IMR-90 (cell line): ENCODE measurements at regions not wholly inside any gene's neighbourhood (a gene's known extent, or its start where the extent isn't known, plus 50 kb on each side); places are given as distances from the start of the nearest gene placed in this dataset.

Experiments
- ATAC-seq: fragments of 200-7000 bp; cut with Tn5 transposase; 2 replicates; pipeline ENCODE4 v1.9.1; 2020; ENCODE audit warnings: low read depth, mild to moderate bottlenecking, moderate library complexity
- BruUV-seq: library from RNA; stranded (reverse); fragments of 400-500 nt; replicated peaks from 2 replicates; lab custom pipeline; 2021; lab: Mats Ljungman, UMichigan
- CTCF ChIA-PET: fragments of 300-600 bp; formaldehyde crosslinking; extraction: SDS; loops from one replicate; lab custom pipeline; 2021; ENCODE audit warnings: antibody characterized with exemption; lab: Yijun Ruan, JAX
- POLR2A ChIA-PET: fragments of 300-600 bp; sonication (Branson Sonifier 250); formaldehyde crosslinking; loops from one replicate; lab custom pipeline; 2022; ENCODE audit warnings: antibody characterized with exemption; ENCODE audit not compliant: unreplicated experiment; lab: Charles Lee
- DNase-seq: peaks from one replicate; pipeline ENCODE4 v3.0.0; 2013
- H2AFZ ChIP-seq: replicated peaks from 2 replicates; pipeline ENCODE3; 2013; ENCODE audit warnings: low read length, mild to moderate bottlenecking; ENCODE audit not compliant: poor library complexity
- H2AK5ac ChIP-seq: 2 replicates; pipeline ENCODE4 v1.6.1; 2013; ENCODE audit warnings: low read depth, low read length, inconsistent platforms
- H2AK9ac ChIP-seq: replicated peaks from 2 replicates; pipeline ENCODE3; 2013; ENCODE audit warnings: mild to moderate bottlenecking, low read depth, low read length, moderate library complexity; ENCODE audit not compliant: poor library complexity
- H2BK120ac ChIP-seq: 2 replicates; pipeline ENCODE4 v1.6.1; 2013; ENCODE audit warnings: low read depth, low read length, inconsistent platforms
- H2BK15ac ChIP-seq: 3 replicates; pipeline ENCODE4 v1.6.1; 2013; ENCODE audit warnings: low read depth, low read length, inconsistent platforms
- H2BK20ac ChIP-seq: 2 replicates; pipeline ENCODE4 v1.6.1; 2013; ENCODE audit warnings: low read depth, mild to moderate bottlenecking, inconsistent platforms, low read length, moderate library complexity
- H2BK5ac ChIP-seq: 2 replicates; pipeline ENCODE4 v1.6.1; 2013; ENCODE audit warnings: mild to moderate bottlenecking, low read depth, low read length, inconsistent platforms; ENCODE audit not compliant: poor library complexity, severe bottlenecking
- H3K14ac ChIP-seq: replicated peaks from 2 replicates; pipeline ENCODE4 v1.6.1; 2013; ENCODE audit warnings: low read depth, low read length, inconsistent platforms
- H3K18ac ChIP-seq: 2 replicates; pipeline ENCODE4 v1.6.1; 2013; ENCODE audit warnings: low read depth, low read length, control low read depth
- H3K23ac ChIP-seq: 2 replicates; pipeline ENCODE4 v1.6.1; 2013; ENCODE audit warnings: low read depth, low read length, inconsistent platforms
- H3K27ac ChIP-seq: 2 replicates; pipeline ENCODE4 v1.5.1; 2013; ENCODE audit warnings: mild to moderate bottlenecking, control low read depth, low read length; ENCODE audit not compliant: insufficient read depth
- H3K27me3 ChIP-seq: 2 replicates; pipeline ENCODE4 v1.6.1; 2013; ENCODE audit warnings: low read length; ENCODE audit not compliant: control insufficient read depth, insufficient read depth
- H3K36me3 ChIP-seq: 2 replicates; pipeline ENCODE4 v1.6.1; 2013; ENCODE audit warnings: low read length, mixed read lengths; ENCODE audit not compliant: control insufficient read depth, insufficient read depth
- H3K4ac ChIP-seq: 2 replicates; pipeline ENCODE4 v1.6.1; 2013; ENCODE audit warnings: low read depth, low read length, inconsistent platforms
- H3K4me1 ChIP-seq: 2 replicates; pipeline ENCODE4 v1.6.1; 2013; ENCODE audit warnings: low read length, mixed read lengths; ENCODE audit not compliant: control insufficient read depth, insufficient read depth
- H3K4me2 ChIP-seq: 2 replicates; pipeline ENCODE4 v1.6.1; 2013; ENCODE audit warnings: low read depth, mild to moderate bottlenecking, control low read depth, low read length, moderate library complexity
- H3K4me3 ChIP-seq: 2 replicates; pipeline ENCODE4 v1.5.1; 2013; ENCODE audit warnings: low read depth, mild to moderate bottlenecking, control low read depth, low read length, moderate library complexity; ENCODE audit not compliant: insufficient read depth
- H3K56ac ChIP-seq: 2 replicates; pipeline ENCODE4 v1.6.1; 2013; ENCODE audit warnings: low read length, inconsistent platforms; ENCODE audit not compliant: insufficient read depth; ENCODE audit errors: extremely low read depth
- H3K79me1 ChIP-seq, 2 experiments: 2 replicates each; pipeline ENCODE4 v1.6.1; 2013; ENCODE audit warnings: low read length in 2 of 2, inconsistent platforms in 1 of 2, low read depth in 1 of 2
- H3K9ac ChIP-seq: 2 replicates; pipeline ENCODE4 v1.6.1; 2013; ENCODE audit warnings: low read depth, low read length, control low read depth
- H3K9me1 ChIP-seq: 2 replicates; pipeline ENCODE4 v1.6.1; 2013; ENCODE audit warnings: low read length, inconsistent platforms; ENCODE audit not compliant: insufficient read depth
- H3K9me3 ChIP-seq: 2 replicates; pipeline ENCODE4 v1.6.1; 2013; ENCODE audit warnings: low read length; ENCODE audit not compliant: control insufficient read depth, insufficient read depth
- H4K20me1 ChIP-seq: 2 replicates; pipeline ENCODE4 v1.6.1; 2013; ENCODE audit warnings: low read length, inconsistent platforms; ENCODE audit not compliant: insufficient read depth
- H4K5ac ChIP-seq: 2 replicates; pipeline ENCODE4 v1.6.1; 2013; ENCODE audit warnings: mild to moderate bottlenecking, low read depth, low read length, control low read depth
- H4K8ac ChIP-seq, 2 experiments: 2 replicates each; pipeline ENCODE4 v1.6.1; 2013; ENCODE audit warnings: low read depth in 2 of 2, low read length in 2 of 2, control low read depth in 1 of 2, inconsistent platforms in 1 of 2
- H4K91ac ChIP-seq: 2 replicates; pipeline ENCODE4 v1.6.1; 2013; ENCODE audit warnings: low read depth, low read length, inconsistent platforms; ENCODE audit not compliant: insufficient read depth
- ELK1 ChIP-seq: fragments of 150-350 bp; IDR thresholded peaks from 2 replicates; pipeline ENCODE4 v1.6.1; 2016; ENCODE audit warnings: low read depth, mild to moderate bottlenecking, low read length, moderate library complexity, borderline replicate concordance
- dilution Hi-C: fragments of 300-500 bp; cut with HindIII; formaldehyde crosslinking; loops from one replicate; pipeline ENCODE4 v1.14.3; 2018; ENCODE audit warnings: low sequenced_read_pairs; ENCODE audit not compliant: unreplicated experiment
- in situ Hi-C: fragments of 300-500 bp; cut with MboI; formaldehyde crosslinking; loops from 3 replicates; pipeline ENCODE4 v1.14.3; 2019; ENCODE audit warnings: low sequenced_read_pairs, inconsistent platforms, mixed read lengths
- intact Hi-C: fragments of 100-400 bp; cut with micrococcal nuclease; formaldehyde crosslinking; loops from 2 replicates; pipeline ENCODE4 v1.10.0; 2022

GRCh38 chr6:109226353-109226752, 131.0 kb downstream of the CEP57L1 start:
- H2BK20ac ChIP-seq = no peak overlapping the region
- H3K27me3 ChIP-seq = peaks cover 25% of the 10 kb centered on the region
- H3K56ac ChIP-seq = no peak overlapping the region
- H2AK9ac ChIP-seq = no peak overlapping the region
- ATAC-seq (no peak), DNase-seq (no peak)
- no peak overlapping the region for H3K4me3 ChIP-seq
- H3K36me3 ChIP-seq = no peaks in the 10 kb centered on the region
- no peak overlapping the region for H3K9ac ChIP-seq
- no peak overlapping the region for H4K8ac ChIP-seq
- in situ Hi-C loops (no loop called here), dilution Hi-C loops (no loop called here), intact Hi-C loops (no loop called here)
- no peak overlapping the region for H3K4ac ChIP-seq
- POLR2A ChIA-PET = no interaction called here
- H2BK5ac ChIP-seq = no peak overlapping the region
- H3K9me1 ChIP-seq = no peaks in the 10 kb centered on the region
- H3K14ac ChIP-seq = no peak overlapping the region
- H4K5ac ChIP-seq = no peak overlapping the region
- no peak overlapping the region for H2BK120ac ChIP-seq
- H3K23ac ChIP-seq = no peak overlapping the region
- H2AK5ac ChIP-seq = no peak overlapping the region
- no peaks in the 10 kb centered on the region for H3K9me3 ChIP-seq
- H3K27ac ChIP-seq = no peak overlapping the region
- no peak overlapping the region for H3K18ac ChIP-seq
- no peaks in the 10 kb centered on the region for H3K79me1 ChIP-seq
- no peak overlapping the region for H4K91ac ChIP-seq
- no peaks in the 10 kb centered on the region for H4K20me1 ChIP-seq
- CTCF ChIA-PET = no interaction called here
- BruUV-seq = no TSS peak
- no peak overlapping the region for H2BK15ac ChIP-seq
- H3K4me2 ChIP-seq = no peak overlapping the region
- H2AFZ ChIP-seq = no peak overlapping the region
- TF ChIP-seq ELK1 = no peak
- no peaks in the 10 kb centered on the region for H3K4me1 ChIP-seq
